Astrocyte of the spinal cord (primary cell): ENCODE measurements at regions not wholly inside any gene's neighbourhood (a gene's known extent, or its start where the extent isn't known, plus 50 kb on each side); places are given as distances from the start of the nearest gene placed in this dataset.
A peak's percentile ranks its signal among the peaks of the same experiment; 100 is the strongest.

Experiments
- DNase-seq: peaks from one replicate; pipeline ENCODE4 v3.0.0; 2011; ENCODE audit warnings: low read depth, low spot score
- H3K4me3 ChIP-seq: 2 replicates; pipeline ENCODE4 v1.5.1; 2011; ENCODE audit warnings: low read depth, mild to moderate bottlenecking, low read length, moderate library complexity
- CTCF ChIP-seq: IDR thresholded peaks from 2 replicates; pipeline ENCODE4 v1.5.1; 2012; ENCODE audit warnings: low read depth, mild to moderate bottlenecking, low read length, inconsistent platforms
- in situ Hi-C: cut with HindIII; loops from 2 replicates; pipeline ENCODE4 v1.10.0; 2017; ENCODE audit warnings: low sequenced_read_pairs

- DNase-seq = peak; percentile 62
- H3K4me3 ChIP-seq = no peak overlapping the region
- in situ Hi-C loops = no loop called here
- TF ChIP-seq CTCF = peak; percentile 79
These were observed 163.4 kb upstream of the USP24 start for GRCh38 chr1:55378582-55378981.

- in situ Hi-C loops = no loop called here
- DNase-seq = no peak
- H3K4me3 ChIP-seq = no peak overlapping the region
- no peak for TF ChIP-seq CTCF
These were observed 161.7 kb upstream of the USP24 start for GRCh38 chr1:55376897-55377296.

GRCh38 chr1:55375617-55376258, 160.6 kb upstream of the USP24 start:
- in situ Hi-C loops = no loop called here
- peak; percentile 46 for DNase-seq
- no peak overlapping the region for H3K4me3 ChIP-seq
- TF ChIP-seq CTCF = peak; percentile 96

- no peak for DNase-seq
- in situ Hi-C loops = no loop called here
- H3K4me3 ChIP-seq = no peak overlapping the region
- TF ChIP-seq CTCF = no peak
These were observed 159.8 kb upstream of the USP24 start for GRCh38 chr1:55374801-55375616.

- H3K4me3 ChIP-seq = no peak overlapping the region
- no peak for TF ChIP-seq CTCF
- in situ Hi-C loops = no loop called here
- DNase-seq = no peak
These were observed 159.1 kb upstream of the USP24 start for GRCh38 chr1:55374216-55374615.

GRCh38 chr1:55369474-55369873, 154.3 kb upstream of the USP24 start:
- no peak for TF ChIP-seq CTCF
- in situ Hi-C loops = no loop called here
- DNase-seq = peak; percentile 14
- no peak overlapping the region for H3K4me3 ChIP-seq
